Hematopoietic multipotent progenitor cell treated with erythropoietin and hydrocortisone succinate and interleukin-3 and kit ligand, for 4 days (in vitro differentiated cells): ENCODE measurements at regions not wholly inside any gene's neighbourhood (a gene's known extent, or its start where the extent isn't known, plus 50 kb on each side); places are given as distances from the start of the nearest gene placed in this dataset.
"Not testable (repeated sequence)": the region's sequence is repeated elsewhere in the genome, so short reads cannot be mapped to it uniquely, and the experiment has no call there.

Experiments
- DNase-seq: peaks from one replicate; pipeline ENCODE4 v3.0.0-alpha.2; 2015

GRCh38 chr3:24545887-24546286 is 51.2 kb upstream of the THRB start:
- DNase-seq, result no peak

- no peak for DNase-seq
Observed at GRCh38 chr3:24548278-24548677, 53.6 kb upstream of the THRB start.

GRCh38 chr3:24550588-24550987 is 55.9 kb upstream of the THRB start:
- no peak for DNase-seq

- no peak for DNase-seq
Observed at GRCh38 chr3:24551626-24552025, 57.0 kb upstream of the THRB start.

- DNase-seq, result no peak
Observed at GRCh38 chr3:24562895-24563294, 68.2 kb upstream of the THRB start.

GRCh38 chr3:24565053-24565452 is 70.4 kb upstream of the THRB start:
- DNase-seq, result no peak

GRCh38 chr3:24565656-24566055 is 71.0 kb upstream of the THRB start:
- DNase-seq, result no peak

GRCh38 chr3:24566927-24567326 is 72.3 kb upstream of the THRB start:
- DNase-seq, result no peak

GRCh38 chr3:24572409-24572808 is 77.8 kb upstream of the THRB start:
- DNase-seq, result not testable (repeated sequence)

GRCh38 chr3:24573576-24573975 is 78.9 kb upstream of the THRB start:
- no peak for DNase-seq

GRCh38 chr3:24578324-24578723 is 83.7 kb upstream of the THRB start:
- no peak for DNase-seq

GRCh38 chr3:24578951-24579421 is 84.3 kb upstream of the THRB start:
- peak; percentile 71 for DNase-seq

- peak; percentile 40 for DNase-seq
Observed at GRCh38 chr3:24582431-24583403, 88.1 kb upstream of the THRB start.

GRCh38 chr3:24586920-24587319 is 92.3 kb upstream of the THRB start:
- DNase-seq, result no peak

GRCh38 chr3:24588629-24589512 is 94.2 kb upstream of the THRB start:
- DNase-seq, result peak; percentile 16

GRCh38 chr3:24589513-24589851 is 94.8 kb upstream of the THRB start:
- no peak for DNase-seq

GRCh38 chr3:24589931-24590880 is 95.6 kb upstream of the THRB start:
- no peak for DNase-seq

- DNase-seq, result peak; percentile 7
Observed at GRCh38 chr3:24591191-24591590, 96.5 kb upstream of the THRB start.

GRCh38 chr3:24591661-24592555 is 97.3 kb upstream of the THRB start:
- DNase-seq, result no peak

- DNase-seq, result no peak
Observed at GRCh38 chr3:24594161-24594560, 99.5 kb upstream of the THRB start.

- DNase-seq, result no peak
Observed at GRCh38 chr3:24595796-24596195, 101.1 kb upstream of the THRB start.
